NCI-H128 (cell line): ENCODE measurements at regions not wholly inside any gene's neighbourhood (a gene's known extent, or its start where the extent isn't known, plus 50 kb on each side); places are given as distances from the start of the nearest gene placed in this dataset.

Source experiments
- DNase-seq: peaks from one replicate; lab custom pipeline; 2025; ENCODE audit not compliant: unreplicated experiment; lab: John Stamatoyannopoulos, UW

DNA sequence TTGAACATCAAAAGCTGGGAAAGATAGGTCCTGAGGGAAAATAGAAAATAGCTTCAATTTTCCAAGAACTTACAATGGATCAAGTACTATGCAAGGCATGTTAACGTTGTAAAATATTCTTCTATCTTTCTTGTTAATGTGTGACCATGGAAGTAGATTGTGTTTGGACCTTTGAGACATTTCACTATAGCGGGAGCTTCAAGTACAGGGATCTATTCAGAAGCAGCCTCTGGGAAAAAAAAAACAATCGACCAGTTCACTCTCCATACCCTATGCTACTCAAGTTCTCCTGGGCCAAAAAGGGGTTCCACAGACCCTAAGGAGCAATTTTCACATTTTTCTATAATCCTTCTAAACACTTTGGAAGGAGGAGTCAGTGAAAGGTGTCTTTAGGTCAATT, 54.1 kb upstream of the ATP10B start:
- DNase-seq: no peak

DNA sequence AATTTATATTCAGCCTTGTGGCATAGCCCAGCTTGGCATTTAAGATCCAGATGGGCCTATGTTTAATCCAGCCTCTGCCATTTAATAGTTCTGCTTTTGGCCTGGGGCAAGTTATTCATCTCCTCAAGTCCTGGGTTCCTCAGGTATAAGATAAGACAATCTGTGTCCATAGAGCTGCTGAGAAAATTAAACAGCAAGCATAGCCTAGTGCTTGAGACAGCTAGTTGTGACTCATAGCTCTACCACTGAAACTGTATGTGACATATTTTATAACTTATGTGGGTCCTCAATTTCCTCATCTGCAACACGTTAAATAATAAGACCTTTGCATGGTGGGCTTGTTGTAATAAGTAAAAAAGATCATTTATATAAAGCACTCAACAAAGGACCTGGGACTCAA, 53.3 kb upstream of the ATP10B start:
- no peak for DNase-seq

DNA sequence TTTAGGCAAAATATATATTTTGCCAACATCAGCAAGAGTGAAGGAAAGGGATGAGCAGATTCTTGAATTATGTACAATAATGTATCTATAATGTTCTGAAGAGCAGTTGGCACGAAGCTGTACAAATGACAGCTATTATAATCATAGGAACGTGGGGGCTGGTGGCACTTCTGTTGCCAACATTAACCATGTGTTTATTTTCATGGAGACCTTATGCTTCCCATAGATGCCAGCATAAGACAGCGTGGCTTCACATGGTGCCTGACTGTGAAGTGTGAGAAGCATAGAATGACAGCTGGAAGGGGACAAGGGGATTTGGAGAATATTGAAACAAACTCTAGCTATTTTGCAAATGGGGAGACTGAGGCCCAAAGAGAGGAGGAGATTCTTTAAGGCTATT, 52.6 kb upstream of the ATP10B start:
- DNase-seq: no peak

DNA sequence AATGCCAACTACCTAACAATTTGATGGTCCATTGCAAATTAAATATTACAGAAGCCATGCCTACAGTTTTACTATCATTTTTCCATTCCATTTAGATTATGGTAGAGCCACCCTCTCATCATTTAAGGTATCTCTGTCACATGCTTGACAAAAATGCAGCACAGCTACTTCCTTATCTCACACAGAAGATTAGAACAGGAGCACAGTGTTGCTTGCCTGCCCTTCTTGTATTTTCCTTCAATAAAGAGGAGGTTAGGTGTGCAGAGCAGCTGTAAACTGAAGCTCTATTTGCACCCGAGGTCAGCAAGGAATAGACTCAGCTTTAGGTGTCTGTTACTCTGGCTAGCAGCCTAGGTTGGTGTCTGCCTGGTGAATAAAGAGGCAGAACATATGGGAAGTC, 51.5 kb upstream of the ATP10B start:
- DNase-seq: no peak

DNA sequence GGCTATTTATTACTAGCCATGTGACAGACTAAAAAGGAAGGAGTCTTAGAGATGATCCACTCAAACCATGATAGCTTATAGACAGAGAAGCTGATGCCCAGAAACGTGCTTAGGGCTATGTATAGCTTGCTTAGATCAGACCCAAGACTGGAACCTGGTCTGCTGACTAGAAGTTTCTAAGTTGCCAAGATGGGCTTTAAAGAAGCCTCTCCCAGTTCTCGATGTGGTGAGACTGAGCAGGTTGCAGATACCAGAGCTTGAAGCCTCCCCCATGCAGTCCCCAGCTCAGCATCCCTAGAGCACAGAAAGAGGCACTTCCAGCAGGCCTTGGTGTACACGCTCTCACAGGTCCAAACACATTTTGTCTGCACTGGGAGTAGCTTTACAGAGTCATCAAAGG, 51.1 kb upstream of the ATP10B start:
- DNase-seq: no peak
